ENCODE measurements at regions not wholly inside any gene's neighbourhood (a gene's known extent, or its start where the extent isn't known, plus 50 kb on each side); places are given as distances from the start of the nearest gene placed in this dataset.

- no peak overlapping the region for H3K9ac ChIP-seq (ENCODE audit: low read depth, low read length, poor library complexity, severe bottlenecking)
- TF ChIP-seq EZH2phosphoT487 (IDR thresholded peaks at IDR 0.05; ENCODE audit: borderline replicate concordance) (no peak), CTCF (conservative IDR thresholded peaks at IDR 0.05; ENCODE audit: low read length) (no peak)
- H3K4me2 ChIP-seq (ENCODE audit: low read depth, low read length, poor library complexity, severe bottlenecking), result no peak overlapping the region
- no peaks in the 10 kb centered on the region for H3K36me3 ChIP-seq (ENCODE audit: insufficient read depth, low read length)
- H3K4me3 ChIP-seq (ENCODE audit: low read length, poor library complexity, severe bottlenecking), result no peak overlapping the region
- H3F3A ChIP-seq (ENCODE audit: low read depth), result no peaks in the 10 kb centered on the region
- no peaks in the 10 kb centered on the region for H3K9me2 ChIP-seq (replicated peaks; ENCODE audit: low read depth, low read length)
- no peaks in the 10 kb centered on the region for H3K79me2 ChIP-seq (ENCODE audit: insufficient read depth, low read length)
- no peaks in the 10 kb centered on the region for H4K20me1 ChIP-seq (ENCODE audit: insufficient read depth, low read length, poor library complexity, severe bottlenecking)
- no peaks in the 10 kb centered on the region for H3K4me1 ChIP-seq (ENCODE audit: insufficient read depth, low read length, poor library complexity, severe bottlenecking)
- no peaks in the 10 kb centered on the region for H3K27me3 ChIP-seq (ENCODE audit: insufficient read depth, low read length, poor library complexity, severe bottlenecking)
- H3K9me3 ChIP-seq (ENCODE audit: insufficient read depth, low read depth, low read length), result no peaks in the 10 kb centered on the region
- no peak overlapping the region for H2AFZ ChIP-seq (ENCODE audit: low read length)
Observed at GRCh38 chr5:56641635-56642260, 173.6 kb upstream of the MAP3K1 start.

DNA sequence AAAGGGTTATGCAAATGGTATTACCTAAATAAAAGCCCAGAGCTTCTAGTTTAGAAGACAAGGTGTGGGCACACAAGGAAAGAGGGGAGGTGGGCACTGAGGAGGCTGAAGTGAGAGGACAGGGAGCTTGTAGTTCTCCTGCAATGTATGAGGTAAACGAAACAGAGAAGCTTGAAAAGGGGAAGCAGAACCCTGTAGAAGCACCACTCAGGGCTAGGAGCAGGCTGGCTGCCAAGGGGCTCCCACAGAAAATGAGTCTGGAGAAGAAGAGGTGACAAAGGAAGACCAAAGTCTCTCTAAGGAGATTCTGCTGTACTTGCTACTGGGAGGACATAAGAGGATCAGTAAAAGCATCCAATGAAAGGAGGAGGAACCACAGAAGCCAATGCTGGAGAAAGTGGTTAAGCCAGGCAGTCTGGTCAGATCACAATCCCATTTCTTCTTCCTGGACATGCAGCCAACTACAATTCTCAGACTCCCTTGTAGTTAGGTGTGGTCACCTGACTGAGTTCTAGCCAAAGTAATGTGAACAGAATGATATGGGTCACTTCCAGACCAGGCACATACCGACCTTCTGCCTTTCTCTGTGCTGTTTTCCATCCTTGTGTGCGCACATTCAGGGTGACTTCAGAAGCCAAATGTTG, 174.5 kb upstream of the MAP3K1 start:
- Histone ChIP-seq H3K36me3 (ENCODE audit: insufficient read depth, low read length) (no peaks in the 10 kb centered on the region), H4K20me1 (ENCODE audit: insufficient read depth, low read length, poor library complexity, severe bottlenecking) (no peaks in the 10 kb centered on the region), H3K9ac (ENCODE audit: low read depth, low read length, poor library complexity, severe bottlenecking) (no peak overlapping the region), H3K9me2 (replicated peaks; ENCODE audit: low read depth, low read length) (no peaks in the 10 kb centered on the region), H2AFZ (ENCODE audit: low read length) (no peak overlapping the region), H3F3A (ENCODE audit: low read depth) (no peaks in the 10 kb centered on the region), H3K4me3 (ENCODE audit: low read length, poor library complexity, severe bottlenecking) (no peak overlapping the region), H3K27me3 (ENCODE audit: insufficient read depth, low read length, poor library complexity, severe bottlenecking) (no peaks in the 10 kb centered on the region), H3K9me3 (ENCODE audit: insufficient read depth, low read depth, low read length) (no peaks in the 10 kb centered on the region), H3K4me2 (ENCODE audit: low read depth, low read length, poor library complexity, severe bottlenecking) (no peak overlapping the region), H3K4me1 (ENCODE audit: insufficient read depth, low read length, poor library complexity, severe bottlenecking) (no peaks in the 10 kb centered on the region), H3K79me2 (ENCODE audit: insufficient read depth, low read length) (no peaks in the 10 kb centered on the region)
- no peak for TF ChIP-seq EZH2phosphoT487 (IDR thresholded peaks at IDR 0.05; ENCODE audit: borderline replicate concordance)
- no peak for TF ChIP-seq CTCF (conservative IDR thresholded peaks at IDR 0.05; ENCODE audit: low read length)

DNA sequence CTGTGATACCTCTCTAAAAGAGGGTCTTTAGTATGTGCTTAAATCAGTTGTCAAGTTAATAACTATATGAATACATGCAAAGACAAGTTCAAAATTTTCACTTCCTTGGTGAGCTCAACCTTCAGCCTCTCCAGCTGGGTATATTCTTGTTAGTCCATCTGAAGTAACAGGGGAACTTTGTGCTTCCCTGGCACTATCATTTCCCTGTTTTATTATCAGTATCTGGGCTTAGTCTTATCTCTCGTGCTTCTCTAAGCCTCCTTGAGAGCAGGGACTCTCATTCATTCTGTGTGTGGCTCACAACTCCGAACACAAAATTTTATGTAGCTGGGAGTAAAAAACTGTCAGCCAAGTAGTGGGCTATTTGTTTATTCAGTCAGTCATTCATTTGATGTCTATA, 175.9 kb upstream of the MAP3K1 start:
- TF ChIP-seq CTCF (conservative IDR thresholded peaks at IDR 0.05; ENCODE audit: low read length), result no peak
- no peak for TF ChIP-seq EZH2phosphoT487 (IDR thresholded peaks at IDR 0.05; ENCODE audit: borderline replicate concordance)
- Histone ChIP-seq H2AFZ (ENCODE audit: low read length) (no peak overlapping the region), H3K36me3 (ENCODE audit: insufficient read depth, low read length) (no peaks in the 10 kb centered on the region), H3K9ac (ENCODE audit: low read depth, low read length, poor library complexity, severe bottlenecking) (no peak overlapping the region), H4K20me1 (ENCODE audit: insufficient read depth, low read length, poor library complexity, severe bottlenecking) (no peaks in the 10 kb centered on the region), H3K4me2 (ENCODE audit: low read depth, low read length, poor library complexity, severe bottlenecking) (no peak overlapping the region), H3K4me1 (ENCODE audit: insufficient read depth, low read length, poor library complexity, severe bottlenecking) (no peaks in the 10 kb centered on the region), H3K27me3 (ENCODE audit: insufficient read depth, low read length, poor library complexity, severe bottlenecking) (no peaks in the 10 kb centered on the region), H3K9me2 (replicated peaks; ENCODE audit: low read depth, low read length) (no peaks in the 10 kb centered on the region), H3K4me3 (ENCODE audit: low read length, poor library complexity, severe bottlenecking) (no peak overlapping the region), H3F3A (ENCODE audit: low read depth) (no peaks in the 10 kb centered on the region), H3K79me2 (ENCODE audit: insufficient read depth, low read length) (no peaks in the 10 kb centered on the region), H3K9me3 (ENCODE audit: insufficient read depth, low read depth, low read length) (no peaks in the 10 kb centered on the region)

Measured in Loucy (cell line).